Activated naive CD4-positive, alpha-beta T cell treated with anti-CD3 and anti-CD28 coated beads for 36 hours (primary cell): ENCODE measurements at regions not wholly inside any gene's neighbourhood (a gene's known extent, or its start where the extent isn't known, plus 50 kb on each side); places are given as distances from the start of the nearest gene placed in this dataset.

Experiments used
- CTCF ChIA-PET: fragments of 350-600 bp; sonication (Branson Sonifier 250); formaldehyde crosslinking; loops from one replicate; lab custom pipeline; 2021; ENCODE audit warnings: antibody characterized with exemption; lab: Charles Lee
- DNase-seq: peaks from one replicate; pipeline ENCODE4 v3.0.0-alpha.2; 2020
- H3K27ac Mint-ChIP-seq: one replicate; pipeline ENCODE4 v1.8.0; 2021; ENCODE audit warnings: mild to moderate bottlenecking, mixed read lengths
- H3K27me3 Mint-ChIP-seq: one replicate; pipeline ENCODE4 v1.8.0; 2021; ENCODE audit warnings: low read depth, mixed read lengths
- H3K36me3 Mint-ChIP-seq: one replicate; pipeline ENCODE4 v1.8.0; 2021; ENCODE audit warnings: low read depth, mixed read lengths
- H3K4me1 Mint-ChIP-seq: one replicate; pipeline ENCODE4 v1.8.0; 2021; ENCODE audit warnings: low read depth, mixed read lengths
- H3K4me3 Mint-ChIP-seq: one replicate; pipeline ENCODE4 v1.8.0; 2021; ENCODE audit warnings: mild to moderate bottlenecking, moderate library complexity, mixed read lengths
- H3K9me3 Mint-ChIP-seq: one replicate; pipeline ENCODE4 v1.8.0; 2021; ENCODE audit warnings: mixed read lengths
- intact Hi-C: fragments of 100-400 bp; cut with micrococcal nuclease; formaldehyde crosslinking; loops from one replicate; pipeline ENCODE4 v1.15.1; 2023

- Mint-ChIP-seq H3K4me1 (no peaks in the 10 kb centered on the region), H3K27ac (no peak overlapping the region), H3K4me3 (no peak overlapping the region), H3K9me3 (no peaks in the 10 kb centered on the region), H3K27me3 (peaks cover 2% of the 10 kb centered on the region), H3K36me3 (no peaks in the 10 kb centered on the region)
- no peak for DNase-seq
- intact Hi-C loops: no loop called here
- CTCF ChIA-PET: no interaction called here
These were observed 731.4 kb upstream of the RIOK2 start for GRCh38 chr5:97914483-97914882.

DNA sequence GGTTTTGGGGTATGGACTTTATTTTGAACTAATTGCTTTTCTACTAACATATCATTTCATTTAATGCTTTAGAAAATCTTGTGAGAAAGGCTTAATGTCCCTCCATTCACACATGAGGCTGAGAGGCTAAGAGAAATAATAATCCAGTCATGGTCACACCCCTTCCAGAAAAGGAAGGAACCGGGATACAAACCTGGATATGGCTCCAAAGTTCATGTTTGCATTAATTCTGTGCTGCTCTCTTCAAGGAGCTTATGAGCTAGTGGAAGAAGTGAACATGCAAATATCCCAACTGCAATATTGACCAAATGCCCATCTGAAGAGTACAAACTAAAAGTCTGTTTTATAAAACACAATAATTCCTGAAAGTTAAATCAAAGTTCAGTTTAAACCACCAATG is 732.1 kb upstream of the RIOK2 start:
- Mint-ChIP-seq H3K9me3 (no peaks in the 10 kb centered on the region), H3K36me3 (no peaks in the 10 kb centered on the region), H3K27me3 (peaks cover 2% of the 10 kb centered on the region), H3K4me3 (no peak overlapping the region), H3K4me1 (no peaks in the 10 kb centered on the region), H3K27ac (no peak overlapping the region)
- intact Hi-C loops: no loop called here
- no peak for DNase-seq
- CTCF ChIA-PET: no interaction called here

- H3K9me3 Mint-ChIP-seq: no peaks in the 10 kb centered on the region
- no peaks in the 10 kb centered on the region for H3K36me3 Mint-ChIP-seq
- CTCF ChIA-PET: no interaction called here
- no peak overlapping the region for H3K27ac Mint-ChIP-seq
- H3K27me3 Mint-ChIP-seq: peaks cover 2% of the 10 kb centered on the region
- H3K4me1 Mint-ChIP-seq: no peaks in the 10 kb centered on the region
- no peak for DNase-seq
- intact Hi-C loops: no loop called here
- H3K4me3 Mint-ChIP-seq: no peak overlapping the region
These were observed 735.0 kb upstream of the RIOK2 start for GRCh38 chr5:97918057-97918456.

GRCh38 chr5:97918620-97919019 is 735.6 kb upstream of the RIOK2 start:
- Mint-ChIP-seq H3K36me3 (no peaks in the 10 kb centered on the region), H3K4me1 (no peaks in the 10 kb centered on the region), H3K4me3 (no peak overlapping the region), H3K27ac (no peak overlapping the region), H3K27me3 (peaks cover 2% of the 10 kb centered on the region), H3K9me3 (no peaks in the 10 kb centered on the region)
- CTCF ChIA-PET: interaction anchor here (0.7 kb wide), 1 partner anchor 402 kb away, joined by 3 read pairs; no protein-coding TSS in a partner anchor
- intact Hi-C loops: no loop called here
- no peak for DNase-seq

DNA sequence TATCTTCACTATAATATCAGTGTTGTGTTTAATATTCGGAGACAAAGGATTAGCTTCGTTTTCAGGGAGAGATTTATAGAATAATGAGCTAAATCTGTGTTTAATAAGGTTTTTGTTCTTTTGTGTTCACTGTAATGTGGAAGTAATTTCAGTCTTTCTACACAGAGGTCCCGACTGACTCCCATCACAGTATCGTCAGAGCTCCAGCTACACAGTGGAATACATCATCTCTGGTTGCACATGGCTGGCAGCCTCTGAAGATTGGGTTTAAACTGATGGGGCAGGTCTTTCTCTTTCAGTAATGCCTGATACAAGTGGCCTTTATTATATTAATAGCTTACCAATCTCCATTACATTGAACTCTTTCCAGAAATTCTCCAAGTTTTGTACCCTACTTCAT is 736.7 kb upstream of the RIOK2 start:
- DNase-seq: no peak

GRCh38 chr5:97922776-97923175 is 739.7 kb upstream of the RIOK2 start:
- no peak overlapping the region for H3K4me3 Mint-ChIP-seq
- H3K4me1 Mint-ChIP-seq: no peaks in the 10 kb centered on the region
- intact Hi-C loops: no loop called here
- no peaks in the 10 kb centered on the region for H3K9me3 Mint-ChIP-seq
- H3K27ac Mint-ChIP-seq: no peak overlapping the region
- no peaks in the 10 kb centered on the region for H3K27me3 Mint-ChIP-seq
- CTCF ChIA-PET: no interaction called here
- no peak for DNase-seq
- no peaks in the 10 kb centered on the region for H3K36me3 Mint-ChIP-seq

More for the DNA sequence above, 736.7 kb upstream of the RIOK2 start:
- Mint-ChIP-seq H3K4me1 (no peaks in the 10 kb centered on the region), H3K9me3 (no peaks in the 10 kb centered on the region), H3K27ac (no peak overlapping the region), H3K4me3 (no peak overlapping the region), H3K36me3 (no peaks in the 10 kb centered on the region), H3K27me3 (peaks cover 2% of the 10 kb centered on the region)
- intact Hi-C loops: no loop called here
- CTCF ChIA-PET: interaction anchor here (0.6 kb wide), 1 partner anchor 136 kb away, joined by 3 read pairs; no protein-coding TSS in a partner anchor

GRCh38 chr5:97923496-97923895 is 740.4 kb upstream of the RIOK2 start:
- intact Hi-C loops: no loop called here
- H3K27ac Mint-ChIP-seq: no peak overlapping the region
- no peaks in the 10 kb centered on the region for H3K27me3 Mint-ChIP-seq
- H3K4me3 Mint-ChIP-seq: no peak overlapping the region
- DNase-seq: no peak
- no peaks in the 10 kb centered on the region for H3K36me3 Mint-ChIP-seq
- CTCF ChIA-PET: interaction anchor here (0.7 kb wide), 1 partner anchor 1240 kb away, joined by 3 read pairs; no protein-coding TSS in a partner anchor
- H3K4me1 Mint-ChIP-seq: no peaks in the 10 kb centered on the region
- H3K9me3 Mint-ChIP-seq: no peaks in the 10 kb centered on the region

DNA sequence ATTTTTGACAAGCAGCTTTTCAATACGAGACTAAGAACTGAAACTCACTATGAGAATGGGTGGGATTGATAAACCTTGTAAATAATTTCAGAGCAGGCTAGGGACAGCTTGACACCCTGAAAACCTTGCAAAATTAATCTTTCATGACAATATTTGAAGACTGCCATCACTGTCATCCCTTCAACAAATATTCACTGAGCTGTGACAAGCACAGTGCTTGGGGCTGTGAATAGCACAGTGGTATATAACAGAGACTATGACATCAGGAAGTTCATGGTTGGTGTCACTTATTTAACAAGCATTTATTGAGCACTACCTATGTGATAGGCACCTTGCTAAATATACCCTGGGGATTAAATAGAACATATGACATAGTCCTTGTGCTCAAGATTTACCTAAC is 741.0 kb upstream of the RIOK2 start:
- Mint-ChIP-seq H3K27ac (no peak overlapping the region), H3K9me3 (no peaks in the 10 kb centered on the region), H3K4me3 (no peak overlapping the region), H3K4me1 (no peaks in the 10 kb centered on the region), H3K36me3 (no peaks in the 10 kb centered on the region), H3K27me3 (no peaks in the 10 kb centered on the region)
- intact Hi-C loops: no loop called here
- DNase-seq: no peak
- CTCF ChIA-PET: interaction anchor here (0.7 kb wide), 1 partner anchor 1240 kb away, joined by 3 read pairs; no protein-coding TSS in a partner anchor

DNA sequence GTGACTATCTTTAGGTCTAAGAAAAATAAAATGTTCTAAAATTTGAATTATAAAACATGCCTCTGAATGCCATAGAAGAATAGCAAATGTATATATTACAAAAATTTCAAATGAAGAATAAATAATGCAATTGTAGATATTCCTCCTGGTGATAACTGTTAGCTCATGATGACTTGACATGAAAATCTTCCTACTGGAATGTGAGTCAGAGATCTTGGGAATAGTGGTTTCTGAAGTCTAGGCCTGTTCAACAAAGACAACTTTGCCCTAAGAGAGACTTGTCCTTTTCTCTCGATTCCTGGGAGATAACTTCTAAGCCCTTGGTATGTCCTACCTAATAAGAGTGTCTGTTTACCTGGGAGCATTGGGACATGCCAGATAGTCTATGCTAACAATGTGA is 746.3 kb upstream of the RIOK2 start:
- H3K36me3 Mint-ChIP-seq: no peaks in the 10 kb centered on the region
- CTCF ChIA-PET: no interaction called here
- H3K9me3 Mint-ChIP-seq: no peaks in the 10 kb centered on the region
- DNase-seq: no peak
- no peak overlapping the region for H3K27ac Mint-ChIP-seq
- H3K4me1 Mint-ChIP-seq: no peaks in the 10 kb centered on the region
- H3K27me3 Mint-ChIP-seq: no peaks in the 10 kb centered on the region
- intact Hi-C loops: no loop called here
- H3K4me3 Mint-ChIP-seq: no peak overlapping the region

DNA sequence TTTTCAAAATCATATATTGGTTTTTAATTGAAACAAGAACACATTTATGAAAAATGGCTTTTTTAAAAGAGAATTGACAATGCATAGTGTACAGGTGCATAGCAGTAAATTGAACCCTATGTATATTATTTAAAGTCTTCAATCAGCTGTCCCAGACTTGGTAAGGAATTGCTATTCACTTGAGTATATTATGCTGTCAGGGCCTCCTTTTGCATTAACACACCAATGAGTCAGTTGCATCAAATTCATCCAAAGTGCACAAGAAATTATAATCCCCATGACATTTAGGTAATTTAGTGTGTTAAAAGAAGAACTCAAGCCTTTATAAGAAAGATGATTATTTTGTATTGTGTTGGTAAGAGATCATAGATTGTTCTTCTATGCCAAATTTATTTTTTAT is 748.8 kb upstream of the RIOK2 start:
- DNase-seq: no peak

DNA sequence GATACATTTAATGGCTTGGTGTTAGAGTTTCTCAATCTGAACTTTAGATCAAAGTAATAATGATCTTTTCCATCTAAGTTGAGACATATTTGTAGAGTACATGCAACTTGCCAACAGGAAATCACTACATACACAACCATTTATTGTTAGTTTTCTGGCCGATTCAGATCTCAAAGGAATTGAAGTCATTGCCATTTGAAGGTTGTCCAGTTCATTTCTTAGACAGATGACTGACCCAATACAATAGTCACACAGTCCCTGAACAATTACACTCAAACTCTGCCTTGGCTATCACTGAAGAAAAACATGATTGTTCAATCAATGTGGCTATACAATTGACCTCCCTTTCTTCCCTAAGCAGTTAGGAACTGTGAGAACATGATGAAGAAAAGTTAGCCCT is 753.2 kb upstream of the RIOK2 start:
- DNase-seq: no peak
- Mint-ChIP-seq H3K36me3 (no peaks in the 10 kb centered on the region), H3K9me3 (no peaks in the 10 kb centered on the region), H3K27ac (no peak overlapping the region), H3K4me3 (no peak overlapping the region), H3K27me3 (no peaks in the 10 kb centered on the region), H3K4me1 (no peaks in the 10 kb centered on the region)
- CTCF ChIA-PET: no interaction called here
- intact Hi-C loops: no loop called here

More for the DNA sequence above, 748.8 kb upstream of the RIOK2 start:
- H3K9me3 Mint-ChIP-seq: no peaks in the 10 kb centered on the region
- H3K4me1 Mint-ChIP-seq: no peaks in the 10 kb centered on the region
- H3K27me3 Mint-ChIP-seq: no peaks in the 10 kb centered on the region
- intact Hi-C loops: no loop called here
- H3K4me3 Mint-ChIP-seq: no peak overlapping the region
- no peaks in the 10 kb centered on the region for H3K36me3 Mint-ChIP-seq
- H3K27ac Mint-ChIP-seq: no peak overlapping the region
- CTCF ChIA-PET: no interaction called here

GRCh38 chr5:97937846-97938245 is 754.8 kb upstream of the RIOK2 start:
- Mint-ChIP-seq H3K4me3 (no peak overlapping the region), H3K9me3 (no peaks in the 10 kb centered on the region), H3K36me3 (no peaks in the 10 kb centered on the region), H3K27me3 (no peaks in the 10 kb centered on the region), H3K27ac (no peak overlapping the region), H3K4me1 (no peaks in the 10 kb centered on the region)
- DNase-seq: no peak
- intact Hi-C loops: no loop called here
- CTCF ChIA-PET: no interaction called here

DNA sequence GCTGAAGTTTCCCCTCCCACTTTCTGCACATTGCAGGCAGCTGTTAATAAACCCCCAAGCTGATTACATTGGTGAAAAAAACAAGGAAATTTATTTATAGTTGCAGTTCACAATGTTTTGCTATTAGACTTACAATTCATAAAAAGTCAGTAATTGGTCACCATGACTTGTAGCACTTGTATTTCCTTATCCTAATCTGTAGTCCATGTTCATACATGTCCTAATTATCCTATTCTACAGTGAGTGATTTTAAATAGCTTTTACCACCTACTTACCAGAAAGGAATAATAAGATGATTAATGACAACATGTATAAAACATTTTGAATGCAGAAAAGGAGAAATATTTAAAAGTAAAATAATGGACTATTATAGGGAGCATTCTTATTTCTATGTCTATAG is 760.0 kb upstream of the RIOK2 start:
- Mint-ChIP-seq H3K27me3 (no peaks in the 10 kb centered on the region), H3K36me3 (no peaks in the 10 kb centered on the region), H3K4me1 (no peaks in the 10 kb centered on the region), H3K4me3 (no peak overlapping the region), H3K9me3 (no peaks in the 10 kb centered on the region), H3K27ac (no peak overlapping the region)
- no peak for DNase-seq
- intact Hi-C loops: no loop called here
- CTCF ChIA-PET: no interaction called here

GRCh38 chr5:97951139-97951538 is 768.1 kb upstream of the RIOK2 start:
- H3K4me3 Mint-ChIP-seq: no peak overlapping the region
- CTCF ChIA-PET: no interaction called here
- H3K36me3 Mint-ChIP-seq: no peaks in the 10 kb centered on the region
- intact Hi-C loops: no loop called here
- no peak for DNase-seq
- H3K27ac Mint-ChIP-seq: no peak overlapping the region
- peaks cover 4% of the 10 kb centered on the region for H3K9me3 Mint-ChIP-seq
- H3K27me3 Mint-ChIP-seq: no peaks in the 10 kb centered on the region
- H3K4me1 Mint-ChIP-seq: no peaks in the 10 kb centered on the region
